GM12878 (cell line): ENCODE measurements at regions not wholly inside any gene's neighbourhood (a gene's known extent, or its start where the extent isn't known, plus 50 kb on each side); places are given as distances from the start of the nearest gene placed in this dataset.

Experiments used
- BMI1 ChIP-seq: fragments of 450-650 bp; IDR thresholded peaks from 2 replicates; pipeline ENCODE4 v1.6.1; 2016; ENCODE audit warnings: mild to moderate bottlenecking, moderate library complexity, borderline replicate concordance
- CEBPZ ChIP-seq: fragments of 150-350 bp; IDR thresholded peaks from 2 replicates; pipeline ENCODE4 v1.6.1; 2016; ENCODE audit warnings: low read depth, low read length
- CTCF ChIP-seq, 3 experiments: IDR thresholded peaks in 2 of 3; conservative IDR thresholded peaks in 1 of 3; 2 replicates each; pipeline ENCODE4 v1.5.1; 2011; ENCODE audit warnings: low read depth in 3 of 3, low read length in 3 of 3, mild to moderate bottlenecking in 3 of 3, control low read depth in 2 of 3, moderate library complexity in 2 of 3, inconsistent platforms in 1 of 3, mixed read lengths in 1 of 3; ENCODE audit not compliant: control insufficient read depth in 2 of 3, insufficient read depth in 1 of 3; ENCODE audit errors: extremely low read depth in 1 of 3
- EP300 ChIP-seq, 2 experiments: fragments of 150-350 bp in 1 of 2; IDR thresholded peaks; 2 replicates each; pipeline ENCODE4 v1.6.1; 2011 to 2012; ENCODE audit warnings: low read depth in 2 of 2, low read length in 2 of 2, borderline replicate concordance in 1 of 2, improper control_type of control experiment in 1 of 2, inconsistent platforms in 1 of 2; ENCODE audit not compliant: control insufficient read depth in 1 of 2
- ESRRA ChIP-seq: IDR thresholded peaks from 2 replicates; pipeline ENCODE4 v1.6.1; 2012; ENCODE audit warnings: mild to moderate bottlenecking, low read length, improper control_type of control experiment
- GABPA ChIP-seq: IDR thresholded peaks from 2 replicates; pipeline ENCODE4 v1.6.1; 2014; ENCODE audit warnings: antibody characterized with exemption, low read depth, mild to moderate bottlenecking, inconsistent platforms
- RAD51 ChIP-seq: fragments of 450-650 bp; IDR thresholded peaks from 2 replicates; pipeline ENCODE4 v1.6.1; 2016; ENCODE audit warnings: moderate library complexity, mild to moderate bottlenecking, inconsistent platforms
- TAF1 ChIP-seq: IDR thresholded peaks from 2 replicates; pipeline ENCODE4 v1.6.1; 2011; ENCODE audit warnings: mild to moderate bottlenecking, low read depth, low read length, borderline replicate concordance
- YY1 ChIP-seq: IDR thresholded peaks from 2 replicates; pipeline ENCODE4 v1.6.1; 2011; ENCODE audit warnings: low read depth, mild to moderate bottlenecking, low read length
- ZZZ3 ChIP-seq: IDR thresholded peaks from 2 replicates; pipeline ENCODE4 v1.6.1; 2011; ENCODE audit warnings: low read depth; ENCODE audit not compliant: control insufficient read depth, insufficient read length
- TF ChIP-seq, protein P1 (sequence below): IDR thresholded peaks from 2 replicates; pipeline ENCODE4 v1.6.1; 2011; ENCODE audit warnings: mild to moderate bottlenecking, low read depth, low read length, moderate library complexity; ENCODE audit not compliant: insufficient replicate concordance

DNA sequence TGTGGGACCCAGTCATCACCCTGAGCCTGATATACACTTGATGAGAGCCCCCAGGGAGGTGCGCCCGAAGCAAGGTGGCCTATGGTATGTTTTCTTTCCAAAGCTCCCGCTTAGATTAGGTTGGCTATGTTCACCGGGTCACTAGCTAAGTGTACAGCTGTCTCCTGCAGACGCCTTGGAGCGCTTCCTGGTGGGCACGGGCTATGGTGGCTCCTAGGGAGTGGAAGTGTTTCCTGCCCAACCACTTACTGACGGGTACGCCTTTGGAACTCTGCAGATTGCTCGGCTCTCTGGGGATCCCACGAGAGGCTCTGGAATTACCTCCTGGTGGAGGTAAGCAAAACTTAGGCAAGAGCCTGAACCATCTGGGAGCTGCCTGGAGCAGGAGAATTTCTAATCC lies 83.6 kb upstream of the CXCL12 start:
- no peak for TF ChIP-seq ESRRA
- no peak for TF ChIP-seq CEBPZ
- no peak for TF ChIP-seq CTCF (IDR thresholded peaks at IDR 0.05 in 2 of 3, conservative IDR thresholded peaks at IDR 0.05 in 1 of 3; ENCODE audit: control insufficient read depth in 2 of 3, extremely low read depth in 1 of 3, insufficient read depth in 1 of 3, low read depth in 3 of 3, low read length in 3 of 3)
- TF ChIP-seq EP300 (IDR thresholded peaks at IDR 0.05; ENCODE audit: borderline replicate concordance in 1 of 2, control insufficient read depth in 1 of 2, low read depth in 2 of 2, low read length in 2 of 2), result no peak
- TF ChIP-seq, protein P1, sequence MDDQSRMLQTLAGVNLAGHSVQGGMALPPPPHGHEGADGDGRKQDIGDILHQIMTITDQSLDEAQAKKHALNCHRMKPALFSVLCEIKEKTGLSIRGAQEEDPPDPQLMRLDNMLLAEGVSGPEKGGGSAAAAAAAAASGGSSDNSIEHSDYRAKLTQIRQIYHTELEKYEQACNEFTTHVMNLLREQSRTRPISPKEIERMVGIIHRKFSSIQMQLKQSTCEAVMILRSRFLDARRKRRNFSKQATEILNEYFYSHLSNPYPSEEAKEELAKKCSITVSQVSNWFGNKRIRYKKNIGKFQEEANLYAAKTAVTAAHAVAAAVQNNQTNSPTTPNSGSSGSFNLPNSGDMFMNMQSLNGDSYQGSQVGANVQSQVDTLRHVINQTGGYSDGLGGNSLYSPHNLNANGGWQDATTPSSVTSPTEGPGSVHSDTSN, result no peak
- TF ChIP-seq GABPA, result no peak
- TF ChIP-seq RAD51, result no peak
- TF ChIP-seq TAF1, result no peak
- TF ChIP-seq BMI1, result no peak
- TF ChIP-seq ZZZ3, result no peak
- TF ChIP-seq YY1, result no peak
